SK-N-SH (cell line): ENCODE measurements at regions not wholly inside any gene's neighbourhood (a gene's known extent, or its start where the extent isn't known, plus 50 kb on each side); places are given as distances from the start of the nearest gene placed in this dataset.

Source experiments
- CTCF ChIA-PET: fragments of 300-600, 350-600 bp; formaldehyde crosslinking; extraction: SDS; loops from one replicate; lab custom pipeline; 2021; lab: Yijun Ruan, JAX
- POLR2A ChIA-PET: fragments of 350-600 bp; sonication (Branson Sonifier 250); formaldehyde crosslinking; extraction: SDS; loops from one replicate; lab custom pipeline; 2020; ENCODE audit warnings: antibody characterized with exemption, inconsistent platforms; lab: Yijun Ruan, JAX
- DNase-seq: peaks from one replicate; pipeline ENCODE4 v3.0.0; 2012
- H2AFZ ChIP-seq: fragments of 200-600 bp; sonication (generic); 2 replicates; pipeline ENCODE4 v1.8.1; 2016; ENCODE audit warnings: antibody characterized with exemption, mild to moderate bottlenecking, low read depth
- H3F3A ChIP-seq: fragments of 200-600 bp; sonication (generic); replicated peaks from 2 replicates; pipeline ENCODE3; 2016; ENCODE audit warnings: antibody characterized with exemption, mild to moderate bottlenecking; ENCODE audit not compliant: insufficient read depth
- H3K27ac ChIP-seq, 2 experiments: fragments of 200-500 bp in 1 of 2; fragments of 200-600 bp in 1 of 2; sonication (Bioruptor generic) in 1 of 2; sonication (generic), shearing (Covaris generic) in 1 of 2; 2 replicates each; pipeline versions ENCODE4 v1.5.1 to v1.6.1; 2014 to 2016; ENCODE audit warnings: low read depth in 2 of 2, inconsistent platforms in 1 of 2, low read length in 1 of 2, mild to moderate bottlenecking in 1 of 2, mixed read lengths in 1 of 2
- H3K27me3 ChIP-seq: fragments of 200-600 bp; sonication (generic), shearing (Covaris generic); 2 replicates; pipeline ENCODE4 v1.6.1; 2016; ENCODE audit warnings: mixed run types; ENCODE audit not compliant: insufficient read depth
- H3K36me3 ChIP-seq, 2 experiments: fragments of 200-500 bp in 1 of 2; fragments of 200-600 bp in 1 of 2; sonication (Bioruptor generic) in 1 of 2; sonication (generic) in 1 of 2; replicated peaks in 1 of 2; 2 replicates each; pipeline versions ENCODE3 to v1.5.1; 2014 to 2016; ENCODE audit warnings: low read length in 1 of 2, mild to moderate bottlenecking in 1 of 2; ENCODE audit not compliant: insufficient read depth in 2 of 2, control insufficient read depth in 1 of 2
- H3K4me1 ChIP-seq, 2 experiments: fragments of 200-500 bp in 1 of 2; fragments of 200-600 bp in 1 of 2; sonication (Bioruptor generic) in 1 of 2; sonication (generic), shearing (Covaris generic) in 1 of 2; 2 replicates each; pipeline versions ENCODE4 v1.5.1 to v1.6.1; 2014 to 2016; ENCODE audit warnings: low read depth in 1 of 2, low read length in 1 of 2, mixed run types in 1 of 2; ENCODE audit not compliant: insufficient read depth in 2 of 2, control insufficient read depth in 1 of 2
- H3K4me2 ChIP-seq: fragments of 200-600 bp; sonication (generic), shearing (Covaris generic); 2 replicates; pipeline ENCODE4 v1.6.1; 2017; ENCODE audit warnings: mixed run types
- H3K4me3 ChIP-seq, 2 experiments: fragments of 200-500 bp in 1 of 2; fragments of 200-600 bp in 1 of 2; sonication (Bioruptor generic) in 1 of 2; sonication (generic), shearing (Covaris generic) in 1 of 2; 2 replicates each; pipeline versions ENCODE4 v1.5.1 to v1.8.1; 2014 to 2016; ENCODE audit warnings: low read depth in 2 of 2, inconsistent platforms in 1 of 2, low read length in 1 of 2, mild to moderate bottlenecking in 1 of 2, mixed read lengths in 1 of 2, moderate library complexity in 1 of 2
- H3K79me2 ChIP-seq: fragments of 200-600 bp; sonication (generic); 2 replicates; pipeline ENCODE4 v1.8.1; 2017; ENCODE audit warnings: mild to moderate bottlenecking; ENCODE audit not compliant: insufficient read depth
- H3K9ac ChIP-seq: fragments of 200-600 bp; sonication (generic); 2 replicates; pipeline ENCODE4 v1.6.1; 2017; ENCODE audit warnings: mixed run types
- H3K9me2 ChIP-seq: fragments of 200-600 bp; sonication (generic); 2 replicates; pipeline ENCODE4 v1.6.1; 2017; ENCODE audit warnings: mixed run types
- H3K9me3 ChIP-seq: fragments of 200-600 bp; sonication (generic); 2 replicates; pipeline ENCODE4 v1.6.1; 2017; ENCODE audit warnings: mixed run types, mild to moderate bottlenecking, moderate library complexity
- H4K20me1 ChIP-seq: fragments of 200-600 bp; sonication (generic); 2 replicates; pipeline ENCODE4 v1.6.1; 2017; ENCODE audit warnings: mild to moderate bottlenecking, mixed run types; ENCODE audit not compliant: insufficient read depth
- CHD2 ChIP-seq: fragments of 150-350 bp; IDR thresholded peaks from 2 replicates; pipeline ENCODE4 v1.6.1; 2018; ENCODE audit warnings: low read length; ENCODE audit not compliant: partially characterized antibody
- EZH2phosphoT487 ChIP-seq: fragments of 200-600 bp; sonication (generic); IDR thresholded peaks from 2 replicates; pipeline ENCODE4 v1.6.1; 2017; ENCODE audit warnings: low read depth, mixed run types, mild to moderate bottlenecking, antibody characterized with exemption, moderate library complexity, borderline replicate concordance
- FOSL2 ChIP-seq: IDR thresholded peaks from 2 replicates; pipeline ENCODE4 v1.4.0; 2012; ENCODE audit warnings: low read depth, mild to moderate bottlenecking, moderate library complexity, borderline replicate concordance
- GATA2 ChIP-seq: sonication (generic); formaldehyde crosslinking; IDR thresholded peaks from 2 replicates; pipeline ENCODE4 v1.5.0; 2020; ENCODE audit warnings: mild to moderate bottlenecking, missing genetic modification reagents
- RAD21 ChIP-seq: IDR thresholded peaks from 2 replicates; pipeline ENCODE4 v1.6.1; 2012; ENCODE audit warnings: mild to moderate bottlenecking, low read length
- RCOR1 ChIP-seq: fragments of 150-350 bp; IDR thresholded peaks from 2 replicates; pipeline ENCODE4 v1.6.1; 2017; ENCODE audit warnings: antibody characterized with exemption, low read length
- RXRA ChIP-seq: IDR thresholded peaks from 2 replicates; pipeline ENCODE4 v1.4.0; 2012; ENCODE audit warnings: low read depth, mild to moderate bottlenecking, borderline replicate concordance
- SIN3A ChIP-seq: IDR thresholded peaks from 2 replicates; pipeline ENCODE4 v1.6.1; 2012; ENCODE audit warnings: low read depth, mild to moderate bottlenecking, low read length, moderate library complexity, borderline replicate concordance
- SMC3 ChIP-seq: IDR thresholded peaks from 2 replicates; pipeline ENCODE4 v1.6.1; 2012; ENCODE audit warnings: low read depth, low read length, improper control_type of control experiment
- TCF12 ChIP-seq: IDR thresholded peaks from 2 replicates; pipeline ENCODE4 v1.4.0; 2012
- YY1 ChIP-seq: IDR thresholded peaks from 2 replicates; pipeline ENCODE4 v1.4.0; 2012; ENCODE audit warnings: low read depth, mild to moderate bottlenecking
- WGBS: methylation state at CpG from one replicate; pipeline ENCODE4 v1.1.6; 2017; ENCODE audit warnings: low lambda C conversion rate; 5-methylcytosine and 5-hydroxymethylcytosine counted together
- TF ChIP-seq, protein P1 (sequence below): IDR thresholded peaks from 2 replicates; pipeline ENCODE4 v1.4.0; 2012; ENCODE audit warnings: low read depth, borderline replicate concordance
- TF ChIP-seq, protein P2 (sequence below): fragments of 200-600 bp; sonication (generic); IDR thresholded peaks from 2 replicates; pipeline ENCODE4 v1.6.1; 2017; ENCODE audit warnings: antibody characterized with exemption, mild to moderate bottlenecking, moderate library complexity
- TF ChIP-seq, protein P3 (sequence below): fragments of 150-350 bp; IDR thresholded peaks from 2 replicates; pipeline ENCODE4 v1.6.1; 2016; ENCODE audit warnings: mild to moderate bottlenecking, low read depth, low read length
- TF ChIP-seq, protein P4 (sequence below): IDR thresholded peaks from 2 replicates; pipeline ENCODE4 v1.4.0; 2012; ENCODE audit warnings: low read depth, borderline replicate concordance
- TF ChIP-seq, protein P5 (sequence below): IDR thresholded peaks from 2 replicates; pipeline ENCODE4 v1.6.1; 2012; ENCODE audit warnings: mild to moderate bottlenecking, low read depth, low read length, moderate library complexity

DNA sequence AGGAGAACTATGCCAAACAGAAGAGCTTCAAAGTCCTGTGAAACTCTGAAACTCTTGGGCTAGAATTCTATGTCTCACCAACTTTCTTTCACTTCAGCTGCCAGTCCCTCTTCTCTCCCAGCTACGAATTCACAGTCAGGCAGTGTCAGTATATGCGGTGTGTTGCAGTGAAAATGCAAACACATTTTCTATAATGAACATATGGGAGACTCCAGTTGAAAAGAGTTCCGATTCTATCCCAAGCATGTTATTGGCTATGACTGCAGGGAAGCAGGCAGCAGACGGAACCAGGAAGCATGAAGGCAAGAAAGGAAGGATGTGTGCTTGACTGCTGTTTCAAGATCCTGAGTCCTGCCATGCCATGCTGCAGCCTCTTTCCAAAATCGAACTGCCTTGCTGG, 515.7 kb upstream of the TLE4 start:
- H3K9ac ChIP-seq, result no peak overlapping the region
- no peaks in the 10 kb centered on the region for H3K27me3 ChIP-seq
- H3K4me1 ChIP-seq, result no peaks in the 10 kb centered on the region
- ChIA-PET POLR2A (no interaction called here), CTCF (interaction anchor here (1.3 kb wide), 1 partner anchor 10 kb away, joined by 4 read pairs; no protein-coding TSS in a partner anchor)
- H3K27ac ChIP-seq, result no peak overlapping the region
- TF ChIP-seq RXRA, result no peak
- no peak for TF ChIP-seq TCF12
- TF ChIP-seq EZH2phosphoT487, result no peak
- TF ChIP-seq, protein P1, sequence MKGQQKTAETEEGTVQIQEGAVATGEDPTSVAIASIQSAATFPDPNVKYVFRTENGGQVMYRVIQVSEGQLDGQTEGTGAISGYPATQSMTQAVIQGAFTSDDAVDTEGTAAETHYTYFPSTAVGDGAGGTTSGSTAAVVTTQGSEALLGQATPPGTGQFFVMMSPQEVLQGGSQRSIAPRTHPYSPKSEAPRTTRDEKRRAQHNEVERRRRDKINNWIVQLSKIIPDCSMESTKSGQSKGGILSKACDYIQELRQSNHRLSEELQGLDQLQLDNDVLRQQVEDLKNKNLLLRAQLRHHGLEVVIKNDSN, result no peak
- no peak for TF ChIP-seq SIN3A
- TF ChIP-seq YY1, result no peak
- no peak for TF ChIP-seq RAD21
- no peak for TF ChIP-seq GATA2 (CRISPR knock-in tag)
- TF ChIP-seq, protein P2, sequence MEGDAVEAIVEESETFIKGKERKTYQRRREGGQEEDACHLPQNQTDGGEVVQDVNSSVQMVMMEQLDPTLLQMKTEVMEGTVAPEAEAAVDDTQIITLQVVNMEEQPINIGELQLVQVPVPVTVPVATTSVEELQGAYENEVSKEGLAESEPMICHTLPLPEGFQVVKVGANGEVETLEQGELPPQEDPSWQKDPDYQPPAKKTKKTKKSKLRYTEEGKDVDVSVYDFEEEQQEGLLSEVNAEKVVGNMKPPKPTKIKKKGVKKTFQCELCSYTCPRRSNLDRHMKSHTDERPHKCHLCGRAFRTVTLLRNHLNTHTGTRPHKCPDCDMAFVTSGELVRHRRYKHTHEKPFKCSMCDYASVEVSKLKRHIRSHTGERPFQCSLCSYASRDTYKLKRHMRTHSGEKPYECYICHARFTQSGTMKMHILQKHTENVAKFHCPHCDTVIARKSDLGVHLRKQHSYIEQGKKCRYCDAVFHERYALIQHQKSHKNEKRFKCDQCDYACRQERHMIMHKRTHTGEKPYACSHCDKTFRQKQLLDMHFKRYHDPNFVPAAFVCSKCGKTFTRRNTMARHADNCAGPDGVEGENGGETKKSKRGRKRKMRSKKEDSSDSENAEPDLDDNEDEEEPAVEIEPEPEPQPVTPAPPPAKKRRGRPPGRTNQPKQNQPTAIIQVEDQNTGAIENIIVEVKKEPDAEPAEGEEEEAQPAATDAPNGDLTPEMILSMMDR, result no peak
- TF ChIP-seq, protein P3, sequence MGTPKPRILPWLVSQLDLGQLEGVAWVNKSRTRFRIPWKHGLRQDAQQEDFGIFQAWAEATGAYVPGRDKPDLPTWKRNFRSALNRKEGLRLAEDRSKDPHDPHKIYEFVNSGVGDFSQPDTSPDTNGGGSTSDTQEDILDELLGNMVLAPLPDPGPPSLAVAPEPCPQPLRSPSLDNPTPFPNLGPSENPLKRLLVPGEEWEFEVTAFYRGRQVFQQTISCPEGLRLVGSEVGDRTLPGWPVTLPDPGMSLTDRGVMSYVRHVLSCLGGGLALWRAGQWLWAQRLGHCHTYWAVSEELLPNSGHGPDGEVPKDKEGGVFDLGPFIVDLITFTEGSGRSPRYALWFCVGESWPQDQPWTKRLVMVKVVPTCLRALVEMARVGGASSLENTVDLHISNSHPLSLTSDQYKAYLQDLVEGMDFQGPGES, result no peak
- TF ChIP-seq CHD2, result no peak
- H2AFZ ChIP-seq, result no peak overlapping the region; the same call in 1 of the 2 replicates
- H3K36me3 ChIP-seq, result no peaks in the 10 kb centered on the region
- H3K9me3 ChIP-seq, result no peaks in the 10 kb centered on the region
- no peaks in the 10 kb centered on the region for H3K79me2 ChIP-seq
- 94% methylated on average over 5 of the region's 5 CpGs for WGBS
- H4K20me1 ChIP-seq, result no peaks in the 10 kb centered on the region
- no peak for DNase-seq
- H3K9me2 ChIP-seq, result no peaks in the 10 kb centered on the region
- H3K4me3 ChIP-seq, result no peak overlapping the region
- H3F3A ChIP-seq, result no peaks in the 10 kb centered on the region
- H3K4me2 ChIP-seq, result no peak overlapping the region

DNA sequence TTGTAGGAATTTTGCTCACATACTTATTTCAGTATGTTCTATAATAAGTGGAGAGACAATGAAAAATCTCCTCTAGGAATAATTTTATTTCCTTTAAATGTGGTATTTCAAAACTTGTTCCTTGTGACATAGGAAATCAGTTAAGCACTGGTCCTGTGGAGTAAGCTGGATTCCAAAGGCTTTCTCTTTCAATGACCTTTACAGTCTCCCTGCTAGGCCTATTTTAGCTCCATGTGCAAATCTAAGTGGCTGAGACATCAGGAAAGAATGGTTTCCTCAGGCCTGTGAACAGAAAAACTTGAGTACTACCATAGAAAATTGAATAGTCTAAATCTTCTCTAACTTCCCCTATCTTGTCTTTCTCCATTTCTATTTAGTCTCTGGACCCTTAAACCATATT, 514.2 kb upstream of the TLE4 start:
- Histone ChIP-seq H3F3A (no peaks in the 10 kb centered on the region), H3K9me3 (no peaks in the 10 kb centered on the region), H2AFZ (no peak overlapping the region), H3K4me1 (no peaks in the 10 kb centered on the region), H3K9me2 (no peaks in the 10 kb centered on the region), H3K4me3 (no peak overlapping the region), H3K4me2 (no peak overlapping the region), H3K9ac (no peak overlapping the region), H3K27me3 (no peaks in the 10 kb centered on the region), H3K79me2 (no peaks in the 10 kb centered on the region), H3K36me3 (no peaks in the 10 kb centered on the region), H3K27ac (no peak overlapping the region), H4K20me1 (no peaks in the 10 kb centered on the region)
- no peak for DNase-seq
- ChIA-PET CTCF (no interaction called here), POLR2A (no interaction called here)
- TF ChIP-seq RCOR1, result no peak
- TF ChIP-seq FOSL2, result no peak
- no peak for TF ChIP-seq GATA2 (CRISPR knock-in tag)
- no peak for TF ChIP-seq TCF12
- TF ChIP-seq, protein P4, sequence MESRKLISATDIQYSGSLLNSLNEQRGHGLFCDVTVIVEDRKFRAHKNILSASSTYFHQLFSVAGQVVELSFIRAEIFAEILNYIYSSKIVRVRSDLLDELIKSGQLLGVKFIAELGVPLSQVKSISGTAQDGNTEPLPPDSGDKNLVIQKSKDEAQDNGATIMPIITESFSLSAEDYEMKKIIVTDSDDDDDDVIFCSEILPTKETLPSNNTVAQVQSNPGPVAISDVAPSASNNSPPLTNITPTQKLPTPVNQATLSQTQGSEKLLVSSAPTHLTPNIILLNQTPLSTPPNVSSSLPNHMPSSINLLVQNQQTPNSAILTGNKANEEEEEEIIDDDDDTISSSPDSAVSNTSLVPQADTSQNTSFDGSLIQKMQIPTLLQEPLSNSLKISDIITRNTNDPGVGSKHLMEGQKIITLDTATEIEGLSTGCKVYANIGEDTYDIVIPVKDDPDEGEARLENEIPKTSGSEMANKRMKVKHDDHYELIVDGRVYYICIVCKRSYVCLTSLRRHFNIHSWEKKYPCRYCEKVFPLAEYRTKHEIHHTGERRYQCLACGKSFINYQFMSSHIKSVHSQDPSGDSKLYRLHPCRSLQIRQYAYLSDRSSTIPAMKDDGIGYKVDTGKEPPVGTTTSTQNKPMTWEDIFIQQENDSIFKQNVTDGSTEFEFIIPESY, result no peak
- TF ChIP-seq, protein P3, result no peak
- no peak for TF ChIP-seq SMC3
- no peak for TF ChIP-seq EZH2phosphoT487
- no peak for TF ChIP-seq SIN3A
- TF ChIP-seq, protein P5, sequence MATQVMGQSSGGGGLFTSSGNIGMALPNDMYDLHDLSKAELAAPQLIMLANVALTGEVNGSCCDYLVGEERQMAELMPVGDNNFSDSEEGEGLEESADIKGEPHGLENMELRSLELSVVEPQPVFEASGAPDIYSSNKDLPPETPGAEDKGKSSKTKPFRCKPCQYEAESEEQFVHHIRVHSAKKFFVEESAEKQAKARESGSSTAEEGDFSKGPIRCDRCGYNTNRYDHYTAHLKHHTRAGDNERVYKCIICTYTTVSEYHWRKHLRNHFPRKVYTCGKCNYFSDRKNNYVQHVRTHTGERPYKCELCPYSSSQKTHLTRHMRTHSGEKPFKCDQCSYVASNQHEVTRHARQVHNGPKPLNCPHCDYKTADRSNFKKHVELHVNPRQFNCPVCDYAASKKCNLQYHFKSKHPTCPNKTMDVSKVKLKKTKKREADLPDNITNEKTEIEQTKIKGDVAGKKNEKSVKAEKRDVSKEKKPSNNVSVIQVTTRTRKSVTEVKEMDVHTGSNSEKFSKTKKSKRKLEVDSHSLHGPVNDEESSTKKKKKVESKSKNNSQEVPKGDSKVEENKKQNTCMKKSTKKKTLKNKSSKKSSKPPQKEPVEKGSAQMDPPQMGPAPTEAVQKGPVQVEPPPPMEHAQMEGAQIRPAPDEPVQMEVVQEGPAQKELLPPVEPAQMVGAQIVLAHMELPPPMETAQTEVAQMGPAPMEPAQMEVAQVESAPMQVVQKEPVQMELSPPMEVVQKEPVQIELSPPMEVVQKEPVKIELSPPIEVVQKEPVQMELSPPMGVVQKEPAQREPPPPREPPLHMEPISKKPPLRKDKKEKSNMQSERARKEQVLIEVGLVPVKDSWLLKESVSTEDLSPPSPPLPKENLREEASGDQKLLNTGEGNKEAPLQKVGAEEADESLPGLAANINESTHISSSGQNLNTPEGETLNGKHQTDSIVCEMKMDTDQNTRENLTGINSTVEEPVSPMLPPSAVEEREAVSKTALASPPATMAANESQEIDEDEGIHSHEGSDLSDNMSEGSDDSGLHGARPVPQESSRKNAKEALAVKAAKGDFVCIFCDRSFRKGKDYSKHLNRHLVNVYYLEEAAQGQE, result no peak
